ENCODE measurements at regions not wholly inside any gene's neighbourhood (a gene's known extent, or its start where the extent isn't known, plus 50 kb on each side); places are given as distances from the start of the nearest gene placed in this dataset.
"Not testable (repeated sequence)": the region's sequence is repeated elsewhere in the genome, so short reads cannot be mapped to it uniquely, and the experiment has no call there.

DNA sequence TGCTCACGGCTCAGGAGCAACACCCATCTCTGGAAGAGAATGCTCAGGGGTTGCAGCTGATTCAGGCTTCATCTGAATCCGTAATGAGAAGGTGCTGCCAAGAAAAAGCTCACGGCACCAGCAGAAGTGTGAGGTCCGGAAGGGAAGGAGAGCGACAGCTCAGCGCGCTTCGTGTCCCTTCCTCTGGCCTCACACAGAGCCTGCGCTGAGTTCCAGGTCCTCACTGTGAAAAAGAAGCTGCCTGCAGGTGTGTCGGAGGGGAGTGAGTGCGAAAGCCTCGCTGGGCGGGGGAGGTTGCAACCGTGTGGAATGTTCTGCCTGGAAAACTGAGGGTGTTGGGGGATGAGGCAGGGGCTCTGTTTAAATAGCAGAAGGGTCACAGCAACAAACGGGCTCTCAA lies 76.2 kb upstream of the TWIST2 start:
- no peak for DNase-seq

- no peak for DNase-seq
Measured at GRCh38 chr2:238772635-238773297, 75.1 kb upstream of the TWIST2 start.

- DNase-seq, result no peak
Measured at GRCh38 chr2:238773472-238773871, 74.4 kb upstream of the TWIST2 start.

DNA sequence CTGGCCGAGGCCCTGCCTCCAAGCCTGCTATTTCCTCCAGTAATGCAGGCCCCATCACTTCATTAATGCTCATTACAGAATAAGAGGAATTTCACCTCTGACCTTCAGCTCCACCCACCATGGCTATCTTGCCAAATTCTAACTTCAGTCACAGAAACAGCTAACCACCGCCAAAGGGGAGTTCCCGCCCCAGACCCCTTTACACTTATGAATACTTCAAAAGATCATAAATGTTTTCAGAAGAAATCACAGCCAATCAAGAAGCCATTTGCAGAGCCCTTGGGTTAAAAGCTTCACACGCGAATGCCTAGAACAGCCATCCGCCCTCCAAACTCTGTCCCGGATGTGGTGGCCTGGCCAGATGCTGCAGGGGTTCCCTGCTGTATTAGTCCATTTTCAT lies 73.8 kb upstream of the TWIST2 start:
- no peak for DNase-seq

- no peak for DNase-seq
Measured at GRCh38 chr2:238774980-238775509, 72.8 kb upstream of the TWIST2 start.

GRCh38 chr2:238775591-238775990 lies 72.3 kb upstream of the TWIST2 start:
- DNase-seq, result no peak

DNA sequence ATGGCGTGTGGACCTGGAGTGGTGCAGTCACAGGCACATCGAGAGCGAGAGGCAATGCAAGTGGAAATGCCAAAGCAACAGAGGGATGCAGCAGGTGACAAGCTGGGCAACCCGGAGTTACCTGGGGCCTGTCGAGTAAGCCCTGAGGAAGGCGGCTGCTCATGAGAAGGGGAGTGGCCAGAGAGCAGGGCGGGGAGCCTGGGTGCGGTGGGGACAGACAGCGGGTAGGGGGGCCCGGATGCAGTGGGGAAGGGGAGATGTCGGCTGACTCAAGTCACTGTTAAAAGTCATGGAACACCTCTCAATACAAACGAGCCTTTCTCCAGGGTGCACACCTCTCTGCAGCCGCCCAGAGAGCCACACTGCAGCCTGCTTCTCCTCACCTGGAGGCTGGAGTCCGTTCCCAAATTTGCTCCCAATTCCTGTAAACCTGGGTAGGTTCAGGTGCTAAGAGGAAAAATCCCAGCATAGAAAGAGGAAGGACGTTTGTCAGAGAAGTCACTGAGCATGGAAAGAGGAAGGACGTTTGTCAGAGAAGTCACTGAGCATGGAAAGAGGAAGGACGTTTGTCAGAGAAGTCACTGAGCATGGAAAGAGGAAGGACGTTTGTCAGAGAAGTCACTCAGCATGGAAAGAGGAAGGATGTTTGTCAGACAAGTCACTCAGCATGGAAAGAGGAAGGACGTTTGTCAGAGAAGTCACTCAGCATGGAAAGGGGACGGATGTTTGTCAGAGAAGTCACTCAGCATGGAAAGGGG lies 71.7 kb upstream of the TWIST2 start:
- no peak for DNase-seq

GRCh38 chr2:238776761-238777046 lies 71.2 kb upstream of the TWIST2 start:
- not testable (repeated sequence) for DNase-seq

- DNase-seq, result no peak
Measured at GRCh38 chr2:238777369-238778067, 70.4 kb upstream of the TWIST2 start.

GRCh38 chr2:238784671-238785527 lies 63.0 kb upstream of the TWIST2 start:
- peak; percentile 50 for DNase-seq

DNA sequence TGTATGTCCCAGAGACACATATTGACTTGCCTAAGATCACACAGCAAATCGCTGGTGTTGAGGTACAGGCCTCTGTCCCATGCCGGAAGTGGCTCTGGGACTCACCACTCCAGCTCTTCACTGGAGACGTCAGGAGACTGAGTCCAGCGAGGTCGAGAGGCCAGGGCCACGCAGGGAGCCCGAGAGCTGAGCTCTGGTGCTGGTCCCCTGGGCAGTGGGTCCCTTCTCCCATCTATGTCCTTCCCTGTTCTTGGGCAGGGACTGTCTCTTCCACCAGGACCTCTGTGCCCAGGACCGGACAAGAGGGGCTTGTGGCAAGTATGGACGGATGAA lies 62.4 kb upstream of the TWIST2 start:
- no peak for DNase-seq

DNA sequence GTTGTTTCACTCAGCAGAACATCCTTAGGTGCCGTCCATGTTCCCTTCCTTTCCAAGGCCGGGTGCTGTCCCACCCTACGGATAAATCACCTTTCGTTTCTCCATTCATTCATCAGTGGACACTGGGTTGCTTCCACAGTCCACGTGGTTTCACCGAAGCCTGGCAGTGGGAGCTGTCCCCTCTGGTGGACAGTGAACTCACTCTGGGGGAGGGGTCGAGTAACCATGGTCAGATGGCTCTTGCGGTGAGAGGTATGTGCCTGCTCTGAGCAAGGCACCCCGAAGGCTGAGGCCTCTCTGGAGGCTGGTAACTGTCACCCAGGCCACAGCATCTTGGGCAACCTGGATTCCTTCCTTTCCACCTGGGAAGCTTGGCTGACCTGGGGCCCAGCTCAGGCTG lies 61.5 kb upstream of the TWIST2 start:
- DNase-seq, result no peak

DNA sequence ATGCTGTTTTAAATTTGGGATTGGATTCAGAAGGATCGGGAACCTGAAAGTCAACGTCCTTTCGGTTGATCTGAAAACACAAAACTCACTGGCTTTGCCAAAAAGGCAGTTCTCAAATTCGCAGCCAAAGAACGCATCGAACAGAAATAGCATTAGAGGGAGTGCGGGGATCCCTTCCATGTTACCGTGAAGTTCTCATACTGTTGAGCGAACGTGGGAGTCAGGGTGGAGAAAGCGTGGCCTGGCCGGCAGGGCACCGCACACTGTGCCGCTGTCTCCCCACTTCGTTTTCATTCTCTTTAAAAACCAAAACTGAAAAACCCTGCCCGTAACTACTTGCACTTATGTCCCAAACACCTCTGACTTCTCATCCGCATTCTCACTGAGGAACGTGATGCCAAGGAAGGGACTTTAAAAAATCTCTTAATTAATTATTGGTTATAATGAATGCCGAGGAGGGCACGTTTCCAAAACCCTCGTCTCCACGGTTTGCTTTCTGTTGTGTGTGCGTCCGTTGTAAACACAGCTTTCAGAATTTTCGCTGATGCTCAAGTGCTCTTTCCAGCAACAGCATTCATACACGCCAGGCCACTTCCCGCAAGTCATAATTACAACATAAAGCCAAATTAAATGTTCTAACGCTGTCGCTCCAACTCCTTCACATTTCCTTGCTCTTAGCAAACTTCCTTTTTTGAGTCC lies 60.9 kb upstream of the TWIST2 start:
- no peak for DNase-seq

DNA sequence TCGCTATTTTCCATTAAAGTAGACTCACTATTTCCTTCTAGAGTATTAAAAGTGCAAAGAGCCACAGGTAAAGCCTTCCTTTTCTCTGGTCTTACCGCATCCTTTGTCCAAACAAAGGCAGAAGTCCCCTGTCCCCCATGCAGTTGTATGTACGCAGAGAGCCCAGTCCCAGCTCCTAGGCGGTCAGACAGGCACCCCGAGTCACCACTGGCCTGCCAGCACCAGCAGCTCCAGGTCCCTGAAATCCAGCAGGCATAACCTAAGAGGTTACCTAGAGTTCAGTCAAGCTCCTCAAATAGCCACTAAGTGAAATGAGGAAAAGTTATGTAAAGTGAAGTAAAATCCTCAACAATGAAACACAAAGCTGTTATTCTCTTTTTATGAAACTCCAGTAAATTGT lies 60.4 kb upstream of the TWIST2 start:
- no peak for DNase-seq

DNA sequence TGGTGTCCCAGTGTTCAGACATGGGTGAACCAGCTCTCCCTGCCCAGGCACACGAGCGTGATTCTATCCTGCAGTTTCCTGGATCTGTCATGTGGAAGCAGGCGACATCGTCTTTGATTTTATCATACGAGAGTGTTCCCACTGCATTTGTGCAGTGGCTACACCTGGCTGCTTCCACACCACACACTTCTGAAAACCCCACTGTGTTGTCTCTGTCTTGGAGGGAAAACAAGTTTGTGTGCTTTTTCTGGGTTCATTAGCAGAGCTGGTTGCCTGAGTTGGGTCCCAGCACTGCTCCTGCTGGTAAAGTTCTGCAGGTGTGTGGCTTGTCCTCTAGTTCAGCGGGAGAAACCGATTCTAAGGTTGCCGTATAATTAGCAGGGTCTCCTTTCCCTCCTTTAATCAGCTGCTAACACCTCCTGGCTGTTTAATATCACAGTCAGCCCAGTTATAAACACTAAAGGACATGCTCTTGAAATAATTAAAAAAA lies 58.5 kb upstream of the TWIST2 start:
- no peak for DNase-seq

DNA sequence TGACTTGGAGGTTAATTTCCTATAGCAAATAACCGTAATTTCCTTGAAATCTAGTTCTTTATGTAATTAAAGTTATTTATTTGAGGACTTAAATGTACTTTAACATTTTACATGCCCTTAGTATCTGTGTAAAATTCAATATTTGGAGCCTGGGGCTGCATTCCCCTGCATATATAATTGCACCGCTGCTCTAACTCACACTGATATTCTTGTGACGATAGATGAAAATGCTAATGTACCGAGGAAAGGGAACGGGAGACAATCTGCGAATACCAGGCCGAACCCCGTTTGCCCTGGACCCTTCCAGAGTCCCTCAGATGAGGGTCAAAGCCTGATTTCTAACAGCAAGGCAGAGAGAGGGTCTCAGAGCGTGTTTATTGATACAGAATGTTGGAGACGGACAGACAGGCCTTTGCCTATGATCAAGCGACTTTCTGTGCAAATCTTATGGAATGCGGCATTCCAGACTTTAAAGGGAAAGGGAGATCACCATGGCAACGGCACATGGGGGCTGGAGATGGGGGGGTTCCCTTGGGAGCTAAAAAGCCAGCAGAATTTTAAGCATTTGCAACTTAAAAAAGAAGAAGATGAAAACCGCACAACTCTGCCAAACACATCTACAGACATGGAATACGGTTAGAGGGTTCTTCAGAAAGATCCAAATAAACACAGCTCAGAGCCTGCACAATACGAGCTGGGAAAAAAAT lies 57.6 kb upstream of the TWIST2 start:
- no peak for DNase-seq

DNA sequence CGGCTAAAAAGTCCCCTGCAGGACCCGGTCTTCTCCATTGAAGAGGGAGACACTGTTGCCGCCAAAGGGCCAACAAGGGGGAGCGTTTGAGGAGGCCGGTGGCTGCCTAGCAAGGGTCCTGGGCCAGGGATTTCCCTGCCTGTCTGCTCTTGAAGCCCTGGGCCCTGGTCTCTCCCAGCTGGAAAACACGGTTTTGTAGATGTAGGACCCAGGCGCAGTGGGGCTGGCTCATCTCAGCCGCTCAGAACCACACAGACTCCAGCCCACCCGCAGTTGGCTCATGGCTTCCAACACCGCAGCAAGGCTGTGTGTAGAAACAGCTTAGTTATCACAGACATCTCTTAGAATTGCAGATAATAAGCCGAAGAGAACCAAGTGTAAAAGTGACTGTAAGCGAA lies 57.1 kb upstream of the TWIST2 start:
- no peak for DNase-seq

- no peak for DNase-seq
Measured at GRCh38 chr2:238791354-238791753, 56.5 kb upstream of the TWIST2 start.

DNA sequence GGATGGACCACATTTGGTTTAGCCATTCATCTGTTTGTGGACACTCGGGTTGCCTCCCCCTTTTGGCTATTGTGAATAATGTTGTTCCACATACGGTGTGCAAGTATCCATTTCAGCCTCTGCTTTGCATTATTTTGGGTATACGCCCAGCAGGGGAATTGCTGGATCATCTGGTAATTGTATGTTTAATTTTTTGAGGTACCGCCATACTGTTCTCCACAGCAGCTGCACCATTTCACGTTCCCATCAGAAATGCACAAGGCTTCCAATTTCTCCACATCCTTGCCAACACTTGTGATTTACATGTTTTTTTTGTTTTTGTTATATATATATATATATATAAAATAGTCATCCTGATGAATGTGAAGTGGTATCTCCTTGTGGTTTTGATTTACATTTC lies 54.6 kb upstream of the TWIST2 start:
- DNase-seq, result no peak

- no peak for DNase-seq
Measured at GRCh38 chr2:238793801-238794449, 54.0 kb upstream of the TWIST2 start.

GRCh38 chr2:238796223-238796885 lies 51.5 kb upstream of the TWIST2 start:
- DNase-seq, result no peak

Measured in activated gamma-delta T cell treated with Interleukin-2 at 50 U/mL for 16 hours (primary cell).